ENCODE measurements at regions not wholly inside any gene's neighbourhood (a gene's known extent, or its start where the extent isn't known, plus 50 kb on each side); places are given as distances from the start of the nearest gene placed in this dataset.

GRCh38 chr4:125243789-125244397, 70.9 kb upstream of the FAT4 start:
- Mint-ChIP-seq H3K9me3 (ENCODE audit: low read depth, unreplicated experiment) (no peaks in the 10 kb centered on the region), H3K27me3 (ENCODE audit: unreplicated experiment) (no peaks in the 10 kb centered on the region), H3K36me3 (ENCODE audit: insufficient read depth, unreplicated experiment) (no peaks in the 10 kb centered on the region), H3K4me3 (ENCODE audit: low read depth, unreplicated experiment) (no peak overlapping the region), H3K4me1 (ENCODE audit: low read depth, unreplicated experiment) (no peaks in the 10 kb centered on the region), H3K27ac (ENCODE audit: unreplicated experiment) (no peak overlapping the region)
- CTCF ChIA-PET: no interaction called here
- no TSS peak for BruUV-seq (replicated peaks)
- DNase-seq: no peak
- no peak for TF ChIP-seq CTCF (IDR thresholded peaks at IDR 0.05; ENCODE audit: unreplicated experiment)
- intact Hi-C loops (cut with micrococcal nuclease; ENCODE audit: unreplicated experiment): loop anchor here (10.0 kb wide), 1 partner anchor 299 kb away; no protein-coding TSS in a partner anchor

GRCh38 chr4:125235971-125236370, 78.8 kb upstream of the FAT4 start:
- no peak for DNase-seq
- BruUV-seq (replicated peaks): no TSS peak

GRCh38 chr4:125231661-125232060, 83.1 kb upstream of the FAT4 start:
- Mint-ChIP-seq H3K27ac (ENCODE audit: unreplicated experiment) (no peak overlapping the region), H3K4me1 (ENCODE audit: low read depth, unreplicated experiment) (no peaks in the 10 kb centered on the region), H3K9me3 (ENCODE audit: low read depth, unreplicated experiment) (no peaks in the 10 kb centered on the region), H3K36me3 (ENCODE audit: insufficient read depth, unreplicated experiment) (no peaks in the 10 kb centered on the region), H3K4me3 (ENCODE audit: low read depth, unreplicated experiment) (no peak overlapping the region), H3K27me3 (ENCODE audit: unreplicated experiment) (no peaks in the 10 kb centered on the region)
- TF ChIP-seq CTCF (IDR thresholded peaks at IDR 0.05; ENCODE audit: unreplicated experiment): no peak
- CTCF ChIA-PET: no interaction called here
- intact Hi-C loops (cut with micrococcal nuclease; ENCODE audit: unreplicated experiment): no loop called here
- no TSS peak for BruUV-seq (replicated peaks)
- DNase-seq: no peak

More at GRCh38 chr4:125235971-125236370, 78.8 kb upstream of the FAT4 start:
- CTCF ChIA-PET: no interaction called here
- Mint-ChIP-seq H3K27me3 (ENCODE audit: unreplicated experiment) (no peaks in the 10 kb centered on the region), H3K4me1 (ENCODE audit: low read depth, unreplicated experiment) (no peaks in the 10 kb centered on the region), H3K27ac (ENCODE audit: unreplicated experiment) (no peak overlapping the region), H3K4me3 (ENCODE audit: low read depth, unreplicated experiment) (no peak overlapping the region), H3K9me3 (ENCODE audit: low read depth, unreplicated experiment) (no peaks in the 10 kb centered on the region), H3K36me3 (ENCODE audit: insufficient read depth, unreplicated experiment) (no peaks in the 10 kb centered on the region)
- TF ChIP-seq CTCF (IDR thresholded peaks at IDR 0.05; ENCODE audit: unreplicated experiment): no peak
- intact Hi-C loops (cut with micrococcal nuclease; ENCODE audit: unreplicated experiment): no loop called here

GRCh38 chr4:125229596-125230058, 85.1 kb upstream of the FAT4 start:
- Mint-ChIP-seq H3K9me3 (ENCODE audit: low read depth, unreplicated experiment) (no peaks in the 10 kb centered on the region), H3K27ac (ENCODE audit: unreplicated experiment) (no peak overlapping the region), H3K36me3 (ENCODE audit: insufficient read depth, unreplicated experiment) (no peaks in the 10 kb centered on the region), H3K27me3 (ENCODE audit: unreplicated experiment) (no peaks in the 10 kb centered on the region), H3K4me1 (ENCODE audit: low read depth, unreplicated experiment) (no peaks in the 10 kb centered on the region), H3K4me3 (ENCODE audit: low read depth, unreplicated experiment) (no peak overlapping the region)
- DNase-seq: no peak
- intact Hi-C loops (cut with micrococcal nuclease; ENCODE audit: unreplicated experiment): no loop called here
- CTCF ChIA-PET: no interaction called here
- no peak for TF ChIP-seq CTCF (IDR thresholded peaks at IDR 0.05; ENCODE audit: unreplicated experiment)
- no TSS peak for BruUV-seq (replicated peaks)

Data from Calu3 (cell line).